Stomach (tissue), 8 donors: ENCODE measurements at regions not wholly inside any gene's neighbourhood (a gene's known extent, or its start where the extent isn't known, plus 50 kb on each side); places are given as distances from the start of the nearest gene placed in this dataset.

Experiments used
- DNase-seq, 2 donors: peaks; one replicate each; pipeline versions ENCODE4 v3.0.0 to v3.0.0-alpha.2; 2013 to 2019
- H3K27ac ChIP-seq, 5 donors: fragments of 200-600 bp in 4 of 5; sonication (generic) in 4 of 5; one replicate each; pipeline ENCODE4 v1.5.1; 2013 to 2019; ENCODE audit warnings: mild to moderate bottlenecking in 1 of 5, moderate library complexity in 1 of 5
- H3K27me3 ChIP-seq, 3 donors: fragments of 200-600 bp; sonication (generic); one replicate each; pipeline ENCODE4 v1.5.1; 2017 to 2019; ENCODE audit warnings: mixed run types in 1 of 3
- H3K36me3 ChIP-seq, 4 donors: fragments of 200-600 bp; sonication (generic); 1 replicate in 3 of 4; 2 replicates in 1 of 4; pipeline ENCODE4 v1.5.1; 2016 to 2019
- H3K4me1 ChIP-seq, 4 donors: fragments of 200-600 bp; sonication (generic); one replicate each; pipeline ENCODE4 v1.5.1; 2016 to 2019
- H3K4me3 ChIP-seq, 4 donors: fragments of 200-600 bp; sonication (generic) in 3 of 4; one replicate each; pipeline ENCODE4 v1.5.1; 2016 to 2019; ENCODE audit warnings: mild to moderate bottlenecking in 1 of 4
- H3K9me3 ChIP-seq, 4 donors: fragments of 200-600 bp; sonication (generic); one replicate each; pipeline ENCODE4 v1.5.1; 2016 to 2019
- CTCF ChIP-seq, 7 experiments: fragments of 450-650 bp in 4 of 7; fragments of 200-600 bp in 3 of 7; sonication (generic) in 3 of 7; IDR thresholded peaks; one replicate each; pipeline ENCODE4 v1.5.1; 2016 to 2019; ENCODE audit warnings: antibody characterized with exemption in 7 of 7, control low read depth in 2 of 7, mild to moderate bottlenecking in 1 of 7
- EP300 ChIP-seq: sonication (generic); formaldehyde crosslinking; IDR thresholded peaks from one replicate; pipeline ENCODE4 v1.6.1; 2017; ENCODE audit warnings: antibody characterized with exemption
- POLR2A ChIP-seq, 4 donors: fragments of 450-650 bp; IDR thresholded peaks; one replicate each; pipeline ENCODE4 v1.6.1; 2016; ENCODE audit warnings: antibody characterized with exemption in 4 of 4, control low read depth in 2 of 4, mild to moderate bottlenecking in 1 of 4, moderate library complexity in 1 of 4
- POLR2AphosphoS5 ChIP-seq, 3 donors: sonication (generic); formaldehyde crosslinking; IDR thresholded peaks; one replicate each; pipeline ENCODE4 v1.6.1; 2016; ENCODE audit warnings: antibody characterized with exemption in 3 of 3
- WGBS, 5 donors: extraction: QIAGEN DNeasy Blood & Tissue Kit in 3 of 5; methylation state at CpG; one replicate each; pipeline versions ENCODE4 v1.1.5 to v1.1.7; 2013 to 2018; 5-methylcytosine and 5-hydroxymethylcytosine counted together
- intact Hi-C: fragments of 100-400 bp; cut with DNase I; formaldehyde crosslinking; loops from one replicate; pipeline ENCODE4 v1.15.1; 2023; ENCODE audit warnings: low total_unique reads
- donor health status: healthy with polysubstance abuse.
- donor health status: Bipolar disorder and iron deficiency.
- donor health status: healthy.

- intact Hi-C loops, result no loop called here
- TF ChIP-seq CTCF (IDR thresholded peaks at IDR 0.05) (no peak), EP300 (no peak), POLR2AphosphoS5 (IDR thresholded peaks at IDR 0.05) (no peak), POLR2A (IDR thresholded peaks at IDR 0.05) (no peak)
- DNase-seq, result peak in 1 of 2 donors; percentile 15
- Histone ChIP-seq H3K4me1 (no peaks in the 10 kb centered on the region), H3K27ac (no peak overlapping the region), H3K36me3 (no peaks in the 10 kb centered on the region), H3K4me3 (no peak overlapping the region), H3K9me3 (no peaks in the 10 kb centered on the region), H3K27me3 (no peaks in the 10 kb centered on the region)
- 43 to 55% (median 53%) methylated on average over 5 of the region's 5 CpGs for WGBS, 5 donors
Measured at GRCh38 chr6:6395581-6396197, 75.2 kb upstream of the F13A1 start.

GRCh38 chr6:6397842-6398241 lies 77.4 kb upstream of the F13A1 start:
- TF ChIP-seq POLR2A (IDR thresholded peaks at IDR 0.05), result no peak
- no peak for TF ChIP-seq POLR2AphosphoS5 (IDR thresholded peaks at IDR 0.05)
- TF ChIP-seq CTCF (IDR thresholded peaks at IDR 0.05), result no peak
- TF ChIP-seq EP300, result no peak
- H3K4me1 ChIP-seq, result no peaks in the 10 kb centered on the region

GRCh38 chr6:6399568-6399967 lies 79.1 kb upstream of the F13A1 start:
- Histone ChIP-seq H3K4me1 (no peaks in the 10 kb centered on the region), H3K27me3 (no peaks in the 10 kb centered on the region), H3K27ac (no peak overlapping the region), H3K9me3 (no peaks in the 10 kb centered on the region), H3K36me3 (no peaks in the 10 kb centered on the region), H3K4me3 (no peak overlapping the region)
- intact Hi-C loops, result no loop called here
- no peak for TF ChIP-seq CTCF (IDR thresholded peaks at IDR 0.05)
- no peak for TF ChIP-seq POLR2A (IDR thresholded peaks at IDR 0.05)
- no peak for TF ChIP-seq POLR2AphosphoS5 (IDR thresholded peaks at IDR 0.05)
- TF ChIP-seq EP300, result no peak
- DNase-seq, result no peak
- WGBS, 5 donors, result 27 to 74% (median 42%) methylated on average over 2 of the region's 2 CpGs

More at GRCh38 chr6:6397842-6398241, 77.4 kb upstream of the F13A1 start:
- Histone ChIP-seq H3K4me3 (no peak overlapping the region), H3K36me3 (no peaks in the 10 kb centered on the region), H3K9me3 (no peaks in the 10 kb centered on the region), H3K27ac (no peak overlapping the region), H3K27me3 (no peaks in the 10 kb centered on the region)
- DNase-seq, result no peak
- WGBS, 5 donors, result 76 to 84% (median 80%) methylated on average over 5 of the region's 5 CpGs
- intact Hi-C loops, result no loop called here

GRCh38 chr6:6401401-6401800 lies 80.9 kb upstream of the F13A1 start:
- no peaks in the 10 kb centered on the region for H3K9me3 ChIP-seq
- intact Hi-C loops, result no loop called here
- no peak overlapping the region for H3K27ac ChIP-seq
- DNase-seq, result no peak
- H3K27me3 ChIP-seq, result no peaks in the 10 kb centered on the region
- 89 to 97% (median 95%) methylated on average over 1 of the region's 1 CpG for WGBS, 5 donors
- no peaks in the 10 kb centered on the region for H3K4me1 ChIP-seq
- TF ChIP-seq POLR2AphosphoS5 (IDR thresholded peaks at IDR 0.05) (no peak), EP300 (no peak), POLR2A (IDR thresholded peaks at IDR 0.05) (no peak), CTCF (IDR thresholded peaks at IDR 0.05) (no peak)
- H3K4me3 ChIP-seq, result no peak overlapping the region
- H3K36me3 ChIP-seq, result no peaks in the 10 kb centered on the region
